SK-N-SH treated with all-trans-retinoic acid at 6 μM for 48 hours (cell line): ENCODE measurements at regions not wholly inside any gene's neighbourhood (a gene's known extent, or its start where the extent isn't known, plus 50 kb on each side); places are given as distances from the start of the nearest gene placed in this dataset.
A peak's percentile ranks its signal among the peaks of the same experiment; 100 is the strongest.

Experiments used
- ATAC-seq: fragments of 200-7000 bp; cut with Tn5 transposase; 3 replicates; pipeline ENCODE4 v1.9.1; 2020; ENCODE audit warnings: mild to moderate bottlenecking, moderate library complexity
- ARNTL ChIP-seq: fragments of 450-650 bp; formaldehyde crosslinking; IDR thresholded peaks from 2 replicates; pipeline ENCODE4 v1.5.0; 2020; ENCODE audit warnings: low read depth, mild to moderate bottlenecking, moderate library complexity, borderline replicate concordance
- BACH2 ChIP-seq: fragments of 250-450 bp; sonication (Bioruptor Pico); IDR thresholded peaks from 2 replicates; pipeline ENCODE4 v1.9.0; 2021; ENCODE audit warnings: mild to moderate bottlenecking, borderline replicate concordance
- CREB5 ChIP-seq: fragments of 250-450 bp; sonication (Bioruptor Pico); IDR thresholded peaks from 2 replicates; pipeline ENCODE4 v1.5.1; 2020; ENCODE audit warnings: low read depth, mild to moderate bottlenecking, moderate library complexity
- CSDC2 ChIP-seq: fragments of 250-450 bp; sonication (Bioruptor Pico); IDR thresholded peaks from 2 replicates; pipeline ENCODE4 v1.5.0; 2020; ENCODE audit warnings: mild to moderate bottlenecking, moderate library complexity
- CSRNP3 ChIP-seq: fragments of 250-450 bp; sonication (Bioruptor Pico); IDR thresholded peaks from 2 replicates; pipeline ENCODE4 v1.5.1; 2021; ENCODE audit warnings: mild to moderate bottlenecking, moderate library complexity
- ESRRG ChIP-seq: fragments of 250-450 bp; sonication (Bioruptor Pico); IDR thresholded peaks from 2 replicates; pipeline ENCODE4 v1.6.1; 2021; ENCODE audit warnings: mild to moderate bottlenecking
- GLIS3 ChIP-seq: fragments of 250-450 bp; sonication (Bioruptor Pico); IDR thresholded peaks from 2 replicates; pipeline ENCODE4 v1.5.0; 2020; ENCODE audit warnings: mild to moderate bottlenecking, moderate library complexity
- ISL1 ChIP-seq: fragments of 250-450 bp; sonication (Bioruptor Pico); IDR thresholded peaks from 2 replicates; pipeline ENCODE4 v2.1.2; 2022; ENCODE audit warnings: mild to moderate bottlenecking, moderate library complexity
- PATZ1 ChIP-seq: fragments of 250-450 bp; sonication (Bioruptor Pico); IDR thresholded peaks from 2 replicates; pipeline ENCODE4 v1.8.0; 2020; ENCODE audit warnings: mild to moderate bottlenecking, moderate library complexity, borderline replicate concordance
- POU6F1 ChIP-seq: fragments of 250-450 bp; sonication (Bioruptor Pico); IDR thresholded peaks from 2 replicates; pipeline ENCODE4 v1.8.0; 2021; ENCODE audit warnings: low read depth, mild to moderate bottlenecking, moderate library complexity, borderline replicate concordance
- RARB ChIP-seq: fragments of 250-450 bp; sonication (Bioruptor Pico); IDR thresholded peaks from 2 replicates; pipeline ENCODE4 v1.8.0; 2021; ENCODE audit warnings: mild to moderate bottlenecking, moderate library complexity
- SNAI2 ChIP-seq: fragments of 250-450 bp; sonication (Bioruptor Pico); IDR thresholded peaks from 2 replicates; pipeline ENCODE4 v1.5.0; 2020; ENCODE audit warnings: mild to moderate bottlenecking, moderate library complexity
- TCF4 ChIP-seq: fragments of 250-450 bp; sonication (Bioruptor Pico); IDR thresholded peaks from 2 replicates; pipeline ENCODE4 v1.8.0; 2021; ENCODE audit warnings: mild to moderate bottlenecking, moderate library complexity, borderline replicate concordance
- TSHZ2 ChIP-seq: fragments of 250-450 bp; sonication (Bioruptor Pico); IDR thresholded peaks from 2 replicates; pipeline ENCODE4 v1.5.0; 2020; ENCODE audit warnings: mild to moderate bottlenecking, moderate library complexity
- ZC3H10 ChIP-seq: fragments of 250-450 bp; sonication (Bioruptor Pico); IDR thresholded peaks from 2 replicates; pipeline ENCODE4 v1.5.1; 2021; ENCODE audit warnings: mild to moderate bottlenecking, moderate library complexity
- ZFP3 ChIP-seq: fragments of 250-450 bp; sonication (Bioruptor Pico); IDR thresholded peaks from 2 replicates; pipeline ENCODE4 v1.5.0; 2020; ENCODE audit warnings: mild to moderate bottlenecking, moderate library complexity
- ZFP30 ChIP-seq: fragments of 450-650 bp; formaldehyde crosslinking; IDR thresholded peaks from 2 replicates; pipeline ENCODE4 v1.5.0; 2022; ENCODE audit warnings: mild to moderate bottlenecking, moderate library complexity
- ZNF70 ChIP-seq: fragments of 450-650 bp; formaldehyde crosslinking; IDR thresholded peaks from 2 replicates; pipeline ENCODE4 v1.5.0; 2020; ENCODE audit warnings: mild to moderate bottlenecking, moderate library complexity
- ZNF8 ChIP-seq: fragments of 450-650 bp; formaldehyde crosslinking; IDR thresholded peaks from 2 replicates; pipeline ENCODE4 v1.5.0; 2020; ENCODE audit warnings: mild to moderate bottlenecking, moderate library complexity

GRCh38 chr6:16987996-16988395 is 113.9 kb upstream of the STMND1 start:
- no peak for ATAC-seq
- no peak for TF ChIP-seq ESRRG (CRISPR knock-in tag)
- TF ChIP-seq, all 23 proteins: peak for 0

GRCh38 chr6:16985513-16986284 is 116.2 kb upstream of the STMND1 start:
- ATAC-seq: peak; percentile 86
- TF ChIP-seq POU6F1 (no peak), ZNF70 (CRISPR knock-in tag) (no peak), PATZ1 (CRISPR knock-in tag) (no peak), CREB5 (CRISPR knock-in tag) (no peak), ARNTL (CRISPR knock-in tag) (no peak), ISL1 (CRISPR knock-in tag) (no peak), ZFP3 (CRISPR knock-in tag) (no peak), RARB (CRISPR knock-in tag) (no peak), ZC3H10 (CRISPR knock-in tag) (no peak), ZFP30 (no peak), ZNF8 (no peak), ESRRG (CRISPR knock-in tag) (no peak), TCF4 (CRISPR knock-in tag) (no peak), BACH2 (CRISPR knock-in tag) (no peak)

- ATAC-seq: no peak; the same call in 1 of the 3 replicates
- TF ChIP-seq ZNF70 (CRISPR knock-in tag): no peak
These were observed 119.0 kb upstream of the STMND1 start for GRCh38 chr6:16982807-16983206.

GRCh38 chr6:16979677-16980370 is 122.0 kb upstream of the STMND1 start:
- no peak for ATAC-seq
- no peak for TF ChIP-seq TSHZ2 (CRISPR knock-in tag)
- no peak for TF ChIP-seq CREB5 (CRISPR knock-in tag)
- no peak for TF ChIP-seq CSRNP3 (CRISPR knock-in tag)
- TF ChIP-seq TCF4 (CRISPR knock-in tag): no peak
- TF ChIP-seq ZC3H10 (CRISPR knock-in tag): no peak
- TF ChIP-seq ZNF70 (CRISPR knock-in tag): no peak
- TF ChIP-seq CSDC2: no peak
- TF ChIP-seq GLIS3 (CRISPR knock-in tag): no peak
- no peak for TF ChIP-seq ESRRG (CRISPR knock-in tag)
- no peak for TF ChIP-seq BACH2 (CRISPR knock-in tag)
- TF ChIP-seq SNAI2 (CRISPR knock-in tag): no peak
